OCI-LY1 (cell line): ENCODE measurements at regions not wholly inside any gene's neighbourhood (a gene's known extent, or its start where the extent isn't known, plus 50 kb on each side); places are given as distances from the start of the nearest gene placed in this dataset.

ENCODE experiments used
- H2AFZ ChIP-seq: fragments of 200-600 bp; sonication (generic), shearing (Covaris generic); 2 replicates; pipeline ENCODE4 v1.6.0; 2014; ENCODE audit warnings: antibody characterized with exemption, mild to moderate bottlenecking, low read length
- H3F3A ChIP-seq: fragments of 200-600 bp; sonication (generic), shearing (Covaris generic); 2 replicates; pipeline ENCODE4 v1.6.0; 2014; ENCODE audit warnings: mild to moderate bottlenecking, antibody characterized with exemption, low read length, moderate library complexity; ENCODE audit not compliant: insufficient read depth
- H3K27ac ChIP-seq: fragments of 200-600 bp; sonication (generic); 2 replicates; pipeline ENCODE4 v1.5.1; 2014; ENCODE audit warnings: low read length, mixed run types, mild to moderate bottlenecking, low read depth; ENCODE audit not compliant: poor library complexity, severe bottlenecking
- H3K27me3 ChIP-seq: fragments of 200-600 bp; sonication (generic); 2 replicates; pipeline ENCODE4 v1.6.0; 2014; ENCODE audit warnings: antibody characterized with exemption, mild to moderate bottlenecking, low read length, moderate library complexity; ENCODE audit not compliant: insufficient read depth
- H3K36me3 ChIP-seq: fragments of 200-600 bp; sonication (generic); 2 replicates; pipeline ENCODE4 v1.6.1; 2014; ENCODE audit warnings: mild to moderate bottlenecking, antibody characterized with exemption, low read length, moderate library complexity, mixed read lengths; ENCODE audit not compliant: insufficient read depth
- H3K4me1 ChIP-seq: fragments of 200-600 bp; sonication (generic); 2 replicates; pipeline ENCODE4 v1.5.1; 2014; ENCODE audit warnings: mild to moderate bottlenecking, low read length, moderate library complexity; ENCODE audit not compliant: insufficient read depth, severe bottlenecking
- H3K4me2 ChIP-seq: fragments of 200-600 bp; sonication (generic), shearing (Covaris generic); 2 replicates; pipeline ENCODE4 v1.6.1; 2014; ENCODE audit warnings: low read length
- H3K4me3 ChIP-seq: fragments of 200-600 bp; sonication (generic); 2 replicates; pipeline ENCODE4 v1.5.1; 2014; ENCODE audit warnings: low read length, low read depth, mild to moderate bottlenecking, mixed read lengths; ENCODE audit not compliant: poor library complexity, severe bottlenecking
- H3K79me2 ChIP-seq: fragments of 200-600 bp; shearing (Covaris generic); 2 replicates; pipeline ENCODE4 v1.6.1; 2016; ENCODE audit warnings: mixed run types, low read length, mixed read lengths; ENCODE audit not compliant: insufficient read depth
- H3K9ac ChIP-seq: fragments of 200-600 bp; sonication (generic), shearing (Covaris generic); 2 replicates; pipeline ENCODE4 v1.6.1; 2014; ENCODE audit warnings: mild to moderate bottlenecking, low read length, mixed read lengths
- H3K9me2 ChIP-seq: fragments of 200-600 bp; sonication (generic), shearing (Covaris generic); 2 replicates; pipeline ENCODE4 v1.6.1; 2014; ENCODE audit warnings: low read depth, mild to moderate bottlenecking, low read length, mixed read lengths
- H3K9me3 ChIP-seq: fragments of 200-600 bp; shearing (Covaris generic); 2 replicates; pipeline ENCODE4 v1.6.1; 2014; ENCODE audit warnings: low read length, mixed read lengths
- H4K20me1 ChIP-seq: fragments of 200-600 bp; sonication (generic), shearing (Covaris generic); 2 replicates; pipeline ENCODE4 v1.6.0; 2016; ENCODE audit warnings: mild to moderate bottlenecking, low read length; ENCODE audit not compliant: insufficient read depth
- CTCF ChIP-seq: fragments of 200-600 bp; sonication (generic), shearing (Covaris generic); IDR thresholded peaks from 2 replicates; pipeline ENCODE4 v1.5.1; 2017; ENCODE audit warnings: mild to moderate bottlenecking, antibody characterized with exemption, low read length, moderate library complexity, mixed read lengths
- EZH2 ChIP-seq: fragments of 200-600 bp; sonication (generic), shearing (Covaris generic); IDR thresholded peaks from 2 replicates; pipeline ENCODE4 v1.8.0; 2017; ENCODE audit warnings: borderline replicate concordance, mixed run types, mild to moderate bottlenecking, antibody characterized with exemption, low read length, moderate library complexity, mixed read lengths

GRCh38 chr16:89027281-89027680 is 50.3 kb upstream of the CBFA2T3 start:
- 0 out of 2 replicates have a peak, but pooled peaks cover 2% of the 10 kb centered on the region for H3F3A ChIP-seq
- H3K4me3 ChIP-seq, result no peak overlapping the region
- H3K27ac ChIP-seq, result no peak overlapping the region
- TF ChIP-seq EZH2, result no peak
- no peak for TF ChIP-seq CTCF
- H2AFZ ChIP-seq, result no peak overlapping the region
- no peak overlapping the region for H3K9ac ChIP-seq
- H3K27me3 ChIP-seq, result no peaks in the 10 kb centered on the region; the same call in 1 of the 2 replicates
- H3K9me2 ChIP-seq, result no peaks in the 10 kb centered on the region
- peaks cover 13% of the 10 kb centered on the region for H3K4me1 ChIP-seq
- H3K79me2 ChIP-seq, result no peaks in the 10 kb centered on the region
- H3K36me3 ChIP-seq, result peaks cover 3% of the 10 kb centered on the region; the same call in 1 of the 2 replicates
- no peak overlapping the region for H3K4me2 ChIP-seq
- H4K20me1 ChIP-seq, result no peaks in the 10 kb centered on the region
- peaks cover 5% of the 10 kb centered on the region; the same call in 1 of the 2 replicates for H3K9me3 ChIP-seq

GRCh38 chr16:89031715-89032659 is 55.0 kb upstream of the CBFA2T3 start:
- peaks cover 5% of the 10 kb centered on the region; the same call in 1 of the 2 replicates for H3K9me3 ChIP-seq
- TF ChIP-seq CTCF, result no peak
- no peak for TF ChIP-seq EZH2
- H2AFZ ChIP-seq, result no peak overlapping the region
- no peaks in the 10 kb centered on the region for H3K79me2 ChIP-seq
- no peaks in the 10 kb centered on the region for H4K20me1 ChIP-seq
- 0 out of 2 replicates have a peak, but pooled peaks cover 2% of the 10 kb centered on the region for H3F3A ChIP-seq
- no peak overlapping the region for H3K4me3 ChIP-seq
- H3K4me2 ChIP-seq, result peak overlapping the region; percentile 18; the same call in 1 of the 2 replicates
- H3K9me2 ChIP-seq, result no peaks in the 10 kb centered on the region
- H3K9ac ChIP-seq, result no peak overlapping the region
- no peaks in the 10 kb centered on the region; the same call in 1 of the 2 replicates for H3K27me3 ChIP-seq
- peaks cover 25% of the 10 kb centered on the region for H3K4me1 ChIP-seq
- H3K36me3 ChIP-seq, result peaks cover 3% of the 10 kb centered on the region; the same call in 1 of the 2 replicates
- peak overlapping the region; percentile 9 for H3K27ac ChIP-seq

- H3K4me1 ChIP-seq, result peaks cover 32% of the 10 kb centered on the region
- H3K9me3 ChIP-seq, result peaks cover 5% of the 10 kb centered on the region; the same call in 1 of the 2 replicates
- H3K4me3 ChIP-seq, result no peak overlapping the region
- 0 out of 2 replicates have a peak, but pooled peaks cover 2% of the 10 kb centered on the region for H3F3A ChIP-seq
- H2AFZ ChIP-seq, result no peak overlapping the region
- H3K36me3 ChIP-seq, result peaks cover 3% of the 10 kb centered on the region; the same call in 1 of the 2 replicates
- H3K4me2 ChIP-seq, result no peak overlapping the region
- no peaks in the 10 kb centered on the region for H3K9me2 ChIP-seq
- no peak for TF ChIP-seq EZH2
- TF ChIP-seq CTCF, result no peak
- no peak overlapping the region for H3K9ac ChIP-seq
- no peaks in the 10 kb centered on the region for H3K79me2 ChIP-seq
- no peaks in the 10 kb centered on the region; the same call in 1 of the 2 replicates for H3K27me3 ChIP-seq
- H4K20me1 ChIP-seq, result no peaks in the 10 kb centered on the region
- H3K27ac ChIP-seq, result no peak overlapping the region
Measured at GRCh38 chr16:89033304-89033703, 56.3 kb upstream of the CBFA2T3 start.
